HepG2 (cell line): ENCODE measurements at regions not wholly inside any gene's neighbourhood (a gene's known extent, or its start where the extent isn't known, plus 50 kb on each side); places are given as distances from the start of the nearest gene placed in this dataset.

ENCODE experiments used
- ASH2L ChIP-seq: fragments of 300-600, 200-600 bp; sonication (generic); IDR thresholded peaks from 2 replicates; pipeline ENCODE4 v1.7.0; 2017; ENCODE audit warnings: low read depth, mild to moderate bottlenecking, moderate library complexity, mixed read lengths, low read length; ENCODE audit not compliant: insufficient read length
- PHF21A ChIP-seq: sonication (generic); formaldehyde crosslinking; IDR thresholded peaks from 2 replicates; pipeline ENCODE4 v1.5.0; 2020; ENCODE audit warnings: mild to moderate bottlenecking, missing genetic modification reagents

GRCh38 chr13:50745542-50746115 lies 97.9 kb downstream of the DLEU7 start:
- TF ChIP-seq ASH2L (no peak), PHF21A (CRISPR knock-in tag) (no peak)
